ENCODE measurements at regions not wholly inside any gene's neighbourhood (a gene's known extent, or its start where the extent isn't known, plus 50 kb on each side); places are given as distances from the start of the nearest gene placed in this dataset.
A peak's percentile ranks its signal among the peaks of the same experiment; 100 is the strongest.

DNA sequence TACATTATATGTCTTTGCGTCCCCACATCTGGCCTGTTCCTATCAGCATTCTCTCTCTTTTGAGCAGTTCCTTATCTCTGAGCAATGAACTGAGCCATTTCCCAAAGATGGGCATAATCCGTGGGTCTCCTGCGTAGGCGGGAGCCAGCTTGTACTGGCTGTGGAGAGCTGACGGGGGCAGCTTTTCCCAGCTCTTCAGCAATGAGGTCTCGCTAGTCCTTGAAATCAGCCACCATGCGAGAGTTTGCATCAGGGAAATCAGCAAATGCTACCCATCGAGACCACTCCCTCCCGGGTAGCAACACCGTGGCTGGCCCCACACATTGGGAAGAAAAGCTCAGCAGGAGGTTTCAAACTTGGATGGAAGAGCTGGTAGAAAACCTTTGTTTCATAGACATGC is 51.9 kb upstream of the FAM180A start:
- H3K4me3 ChIP-seq (ENCODE audit: low read length) = peak overlapping the region; percentile 42; the same call in 1 of the 2 replicates
- peak overlapping the region; percentile 39; the same call in 1 of the 2 replicates for H3K9ac ChIP-seq (ENCODE audit: low read depth, low read length)
- H3K4me1 ChIP-seq (ENCODE audit: insufficient read depth, low read length) = no peaks in the 10 kb centered on the region; the same call in 1 of the 2 replicates

DNA sequence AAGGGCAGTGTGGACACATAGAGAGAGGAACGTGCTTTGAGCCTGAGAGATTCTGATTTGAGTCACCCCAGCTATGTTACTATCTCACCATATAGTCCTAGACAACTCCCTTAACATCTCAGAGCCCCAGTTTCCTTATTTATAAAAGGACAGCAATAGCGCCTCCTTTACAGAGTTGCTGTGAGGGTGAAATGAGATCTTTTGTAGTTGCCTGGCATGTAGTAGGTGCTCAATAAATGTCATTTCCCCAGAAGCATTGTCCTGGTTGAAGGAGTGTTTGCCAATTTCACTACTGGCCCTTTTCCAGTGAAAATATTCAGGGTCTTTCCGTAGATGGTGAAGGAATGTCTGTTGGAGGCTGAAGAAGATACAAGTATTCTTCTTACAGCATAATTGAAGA is 51.3 kb upstream of the FAM180A start:
- H3K27ac ChIP-seq (ENCODE audit: low read length) = no peak overlapping the region
- H3K27me3 ChIP-seq (ENCODE audit: insufficient read depth, low read length) = no peaks in the 10 kb centered on the region
- H3K9ac ChIP-seq (ENCODE audit: low read depth, low read length) = no peak overlapping the region
- no peaks in the 10 kb centered on the region for H3K36me3 ChIP-seq (ENCODE audit: insufficient read depth, low read depth, low read length)
- no peaks in the 10 kb centered on the region; the same call in 1 of the 2 replicates for H3K4me1 ChIP-seq (ENCODE audit: insufficient read depth, low read length)
- no peak overlapping the region for H3K4me3 ChIP-seq (ENCODE audit: low read length)
- H3K9me3 ChIP-seq (ENCODE audit: insufficient read depth, low read depth, low read length) = no peaks in the 10 kb centered on the region

More for the DNA sequence above, 51.9 kb upstream of the FAM180A start:
- H3K9me3 ChIP-seq (ENCODE audit: insufficient read depth, low read depth, low read length) = no peaks in the 10 kb centered on the region
- H3K27ac ChIP-seq (ENCODE audit: low read length) = no peak overlapping the region
- H3K27me3 ChIP-seq (ENCODE audit: insufficient read depth, low read length) = no peaks in the 10 kb centered on the region
- no peaks in the 10 kb centered on the region for H3K36me3 ChIP-seq (ENCODE audit: insufficient read depth, low read depth, low read length)
